ENCODE measurements at regions not wholly inside any gene's neighbourhood (a gene's known extent, or its start where the extent isn't known, plus 50 kb on each side); places are given as distances from the start of the nearest gene placed in this dataset.
"Not testable (repeated sequence)": the region's sequence is repeated elsewhere in the genome, so short reads cannot be mapped to it uniquely, and the experiment has no call there.

GRCh38 chr1:177423090-177423489 lies 252.3 kb downstream of the BRINP2 start:
- no peak for DNase-seq (ENCODE audit: low read depth)
- H3K4me3 ChIP-seq (ENCODE audit: low read depth, low read length) = no peak overlapping the region
- H3K27me3 ChIP-seq (ENCODE audit: control insufficient read depth, insufficient read depth, low read length) = no peaks in the 10 kb centered on the region
- H3K36me3 ChIP-seq (ENCODE audit: control insufficient read depth, insufficient read depth, low read length) = no peaks in the 10 kb centered on the region
- no peak for TF ChIP-seq CTCF (IDR thresholded peaks at IDR 0.05; ENCODE audit: insufficient read depth, low read length, poor library complexity, severe bottlenecking)

- no peak for TF ChIP-seq CTCF (IDR thresholded peaks at IDR 0.05; ENCODE audit: insufficient read depth, low read length, poor library complexity, severe bottlenecking)
- Histone ChIP-seq H3K36me3 (ENCODE audit: control insufficient read depth, insufficient read depth, low read length) (no peaks in the 10 kb centered on the region), H3K4me3 (ENCODE audit: low read depth, low read length) (no peak overlapping the region), H3K27me3 (ENCODE audit: control insufficient read depth, insufficient read depth, low read length) (no peaks in the 10 kb centered on the region)
- no peak for DNase-seq (ENCODE audit: low read depth)
Observed at GRCh38 chr1:177413982-177414596, 243.3 kb downstream of the BRINP2 start.

GRCh38 chr1:177411381-177411780 lies 240.6 kb downstream of the BRINP2 start:
- TF ChIP-seq CTCF (IDR thresholded peaks at IDR 0.05; ENCODE audit: insufficient read depth, low read length, poor library complexity, severe bottlenecking) = no peak
- no peaks in the 10 kb centered on the region for H3K27me3 ChIP-seq (ENCODE audit: control insufficient read depth, insufficient read depth, low read length)
- no peaks in the 10 kb centered on the region for H3K36me3 ChIP-seq (ENCODE audit: control insufficient read depth, insufficient read depth, low read length)
- H3K4me3 ChIP-seq (ENCODE audit: low read depth, low read length) = no peak overlapping the region
- no peak for DNase-seq (ENCODE audit: low read depth)

- no peak for TF ChIP-seq CTCF (IDR thresholded peaks at IDR 0.05; ENCODE audit: insufficient read depth, low read length, poor library complexity, severe bottlenecking)
- no peaks in the 10 kb centered on the region for H3K27me3 ChIP-seq (ENCODE audit: control insufficient read depth, insufficient read depth, low read length)
- no peak overlapping the region for H3K4me3 ChIP-seq (ENCODE audit: low read depth, low read length)
- no peak for DNase-seq (ENCODE audit: low read depth)
- H3K36me3 ChIP-seq (ENCODE audit: control insufficient read depth, insufficient read depth, low read length) = no peaks in the 10 kb centered on the region
Observed at GRCh38 chr1:177410179-177410766, 239.5 kb downstream of the BRINP2 start.

GRCh38 chr1:177406323-177406722 lies 235.6 kb downstream of the BRINP2 start:
- H3K4me3 ChIP-seq (ENCODE audit: low read depth, low read length); H3K27me3 ChIP-seq (ENCODE audit: control insufficient read depth, insufficient read depth, low read length); H3K36me3 ChIP-seq (ENCODE audit: control insufficient read depth, insufficient read depth, low read length); DNase-seq (ENCODE audit: low read depth): not testable (repeated sequence)

- Histone ChIP-seq H3K27me3 (ENCODE audit: control insufficient read depth, insufficient read depth, low read length) (no peaks in the 10 kb centered on the region), H3K4me3 (ENCODE audit: low read depth, low read length) (no peak overlapping the region), H3K36me3 (ENCODE audit: control insufficient read depth, insufficient read depth, low read length) (no peaks in the 10 kb centered on the region)
- no peak for TF ChIP-seq CTCF (IDR thresholded peaks at IDR 0.05; ENCODE audit: insufficient read depth, low read length, poor library complexity, severe bottlenecking)
- DNase-seq (ENCODE audit: low read depth) = no peak
Observed at GRCh38 chr1:177392336-177392735, 221.6 kb downstream of the BRINP2 start.

Data from kidney epithelial cell (primary cell).